Transverse colon (tissue), 4 donors: ENCODE measurements at regions not wholly inside any gene's neighbourhood (a gene's known extent, or its start where the extent isn't known, plus 50 kb on each side); places are given as distances from the start of the nearest gene placed in this dataset.
"Not testable (repeated sequence)": the region's sequence is repeated elsewhere in the genome, so short reads cannot be mapped to it uniquely, and the experiment has no call there.

Source experiments
- DNase-seq: peaks from one replicate; pipeline ENCODE4 v3.0.0-alpha.2; 2019
- H3K27ac ChIP-seq, 4 donors: fragments of 200-600 bp; sonication (generic); 2 replicates each; pipeline ENCODE4 v1.5.1; 2016 to 2018; ENCODE audit warnings: inconsistent platforms in 4 of 4
- H3K27me3 ChIP-seq: fragments of 200-600 bp; sonication (generic); 2 replicates; pipeline ENCODE4 v1.5.1; 2017; ENCODE audit warnings: inconsistent platforms
- H3K36me3 ChIP-seq, 4 donors: fragments of 200-600 bp; sonication (generic); 2 replicates each; pipeline ENCODE4 v1.5.1; 2017 to 2019; ENCODE audit warnings: inconsistent platforms in 4 of 4
- H3K4me1 ChIP-seq, 4 donors: fragments of 200-600 bp; sonication (generic); 2 replicates each; pipeline ENCODE4 v1.5.1; 2017 to 2020; ENCODE audit warnings: inconsistent platforms in 4 of 4
- H3K4me3 ChIP-seq, 4 donors: fragments of 200-600 bp; sonication (generic); 1 replicate in 1 of 4; 2 replicates in 3 of 4; pipeline versions ENCODE4 v1.5.1 to v1.6.1; 2017 to 2019; ENCODE audit warnings: inconsistent platforms in 4 of 4
- H3K9me3 ChIP-seq, 2 donors: fragments of 200-600 bp; sonication (generic); 2 replicates each; pipeline ENCODE4 v1.5.1; 2017 to 2019; ENCODE audit warnings: inconsistent platforms in 2 of 2
- CTCF ChIP-seq, 5 experiments: fragments of 200-600 bp in 3 of 5; fragments of 450-650 bp in 2 of 5; sonication (generic) in 3 of 5; IDR thresholded peaks; 1 replicate in 2 of 5; 2 replicates in 3 of 5; pipeline ENCODE4 v1.5.1; 2016 to 2017; ENCODE audit warnings: antibody characterized with exemption in 5 of 5, inconsistent platforms in 3 of 5, mild to moderate bottlenecking in 2 of 5, moderate library complexity in 1 of 5
- EP300 ChIP-seq: sonication (generic); formaldehyde crosslinking; IDR thresholded peaks from one replicate; pipeline ENCODE4 v1.6.1; 2017; ENCODE audit warnings: antibody characterized with exemption, low read depth
- POLR2A ChIP-seq: fragments of 450-650 bp; IDR thresholded peaks from one replicate; pipeline ENCODE4 v1.6.1; 2016; ENCODE audit warnings: antibody characterized with exemption, mild to moderate bottlenecking, moderate library complexity
- POLR2AphosphoS5 ChIP-seq, 3 donors: sonication (generic); formaldehyde crosslinking; IDR thresholded peaks; one replicate each; pipeline ENCODE4 v1.6.1; 2016; ENCODE audit warnings: antibody characterized with exemption in 3 of 3
- WGBS, 2 donors: methylation state at CpG; one replicate each; pipeline ENCODE4 v1.1.5; 2018; ENCODE audit warnings: low coverage in 1 of 2; 5-methylcytosine and 5-hydroxymethylcytosine counted together
- in situ Hi-C, 4 donors: fragments of 200-750 bp; cut with MboI; loops; one replicate each; pipeline versions ENCODE4 v1.15.0 to v1.15.1; 2017; ENCODE audit warnings: low sequenced_read_pairs in 3 of 4, low pct_ligation_motif_present in 1 of 4, low pct_unique_long_range_greater_than_20kb in 1 of 4
- intact Hi-C: fragments of 100-400 bp; cut with DNase I; formaldehyde crosslinking; loops from one replicate; pipeline ENCODE4 v1.15.1; 2023; ENCODE audit warnings: low total_unique reads

GRCh38 chr13:104936304-104936703 is 1599.2 kb downstream of the EFNB2 start:
- Histone ChIP-seq H3K36me3 (no peaks in the 10 kb centered on the region), H3K9me3 (no peaks in the 10 kb centered on the region), H3K27me3 (no peaks in the 10 kb centered on the region), H3K27ac (no peak overlapping the region), H3K4me3 (no peak overlapping the region), H3K4me1 (no peaks in the 10 kb centered on the region)
- 51 to 73% methylated on average over 2 of the region's 2 CpGs for WGBS, 2 donors
- intact Hi-C loops: no loop called here
- in situ Hi-C loops: no loop called here
- no peak for DNase-seq
- TF ChIP-seq POLR2AphosphoS5 (IDR thresholded peaks at IDR 0.05) (no peak), CTCF (IDR thresholded peaks at IDR 0.05) (no peak), EP300 (no peak), POLR2A (no peak)

GRCh38 chr13:104920513-104920912 is 1614.9 kb downstream of the EFNB2 start:
- H3K4me1 ChIP-seq, intact Hi-C loops, H3K4me3 ChIP-seq, DNase-seq, H3K27me3 ChIP-seq, H3K9me3 ChIP-seq, H3K27ac ChIP-seq, in situ Hi-C loops, H3K36me3 ChIP-seq: not testable (repeated sequence)
- WGBS, 2 donors: 87% methylated on average over 1 of the region's 1 CpG; no CpG with 5 or more reads in 1 of the 2 donors

GRCh38 chr13:104920091-104920490 is 1615.4 kb downstream of the EFNB2 start:
- Histone ChIP-seq H3K27ac (no peak overlapping the region), H3K4me1 (no peaks in the 10 kb centered on the region), H3K4me3 (no peak overlapping the region), H3K9me3 (no peaks in the 10 kb centered on the region), H3K36me3 (no peaks in the 10 kb centered on the region), H3K27me3 (no peaks in the 10 kb centered on the region)
- intact Hi-C loops (no loop called here), in situ Hi-C loops (no loop called here)
- DNase-seq: no peak
- no peak for TF ChIP-seq EP300
- TF ChIP-seq POLR2AphosphoS5 (IDR thresholded peaks at IDR 0.05): no peak
- no peak for TF ChIP-seq POLR2A
- no peak for TF ChIP-seq CTCF (IDR thresholded peaks at IDR 0.05)
- whole genome bisulfite sequencing, 2 donors: 91 to 100% methylated on average over 1 to 4 of the region's 4 CpGs

GRCh38 chr13:104900191-104900817 is 1635.2 kb downstream of the EFNB2 start:
- Histone ChIP-seq H3K9me3 (no peaks in the 10 kb centered on the region), H3K4me1 (no peaks in the 10 kb centered on the region), H3K4me3 (no peak overlapping the region), H3K36me3 (no peaks in the 10 kb centered on the region), H3K27ac (no peak overlapping the region), H3K27me3 (no peaks in the 10 kb centered on the region)
- 71 to 74% methylated on average over 1 of the region's 1 CpG for WGBS, 2 donors
- intact Hi-C loops: no loop called here
- TF ChIP-seq EP300 (no peak), POLR2AphosphoS5 (IDR thresholded peaks at IDR 0.05) (no peak), POLR2A (no peak), CTCF (IDR thresholded peaks at IDR 0.05) (no peak)
- no peak for DNase-seq
- in situ Hi-C loops: no loop called here

GRCh38 chr13:104898484-104898883 is 1637.0 kb downstream of the EFNB2 start:
- TF ChIP-seq EP300: no peak
- no peak for TF ChIP-seq POLR2A
- no peak for TF ChIP-seq CTCF (IDR thresholded peaks at IDR 0.05)
- TF ChIP-seq POLR2AphosphoS5 (IDR thresholded peaks at IDR 0.05): no peak
- 87 to 88% methylated on average over 2 to 3 of the region's 3 CpGs for WGBS, 2 donors
- in situ Hi-C loops: no loop called here

More at GRCh38 chr13:104898484-104898883, 1637.0 kb downstream of the EFNB2 start:
- Histone ChIP-seq H3K36me3 (no peaks in the 10 kb centered on the region), H3K27ac (no peak overlapping the region), H3K4me1 (no peaks in the 10 kb centered on the region), H3K9me3 (no peaks in the 10 kb centered on the region), H3K4me3 (no peak overlapping the region), H3K27me3 (no peaks in the 10 kb centered on the region)
- intact Hi-C loops: no loop called here
- DNase-seq: no peak
